ENCODE measurements at regions not wholly inside any gene's neighbourhood (a gene's known extent, or its start where the extent isn't known, plus 50 kb on each side); places are given as distances from the start of the nearest gene placed in this dataset.

DNA sequence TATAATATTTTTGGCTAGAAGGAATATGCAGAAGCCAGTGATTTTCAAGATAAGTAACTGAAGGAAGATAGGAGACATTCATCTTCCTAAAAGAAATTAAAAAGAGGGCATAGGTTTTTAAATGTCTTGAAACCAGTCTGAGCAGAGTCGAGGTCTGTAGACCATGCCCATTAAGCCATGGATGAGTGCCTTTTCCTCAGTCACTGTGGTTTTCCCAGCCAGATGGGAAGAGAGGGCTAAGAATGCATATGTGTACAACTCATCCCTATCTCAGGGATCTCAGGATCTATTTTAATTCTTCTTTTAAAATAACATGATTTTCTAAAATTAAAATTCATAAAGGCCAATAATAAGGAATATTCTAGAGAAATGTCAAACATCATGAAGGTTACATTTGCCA lies 112.8 kb downstream of the PPP1R3A start:
- TF ChIP-seq, protein P1, sequence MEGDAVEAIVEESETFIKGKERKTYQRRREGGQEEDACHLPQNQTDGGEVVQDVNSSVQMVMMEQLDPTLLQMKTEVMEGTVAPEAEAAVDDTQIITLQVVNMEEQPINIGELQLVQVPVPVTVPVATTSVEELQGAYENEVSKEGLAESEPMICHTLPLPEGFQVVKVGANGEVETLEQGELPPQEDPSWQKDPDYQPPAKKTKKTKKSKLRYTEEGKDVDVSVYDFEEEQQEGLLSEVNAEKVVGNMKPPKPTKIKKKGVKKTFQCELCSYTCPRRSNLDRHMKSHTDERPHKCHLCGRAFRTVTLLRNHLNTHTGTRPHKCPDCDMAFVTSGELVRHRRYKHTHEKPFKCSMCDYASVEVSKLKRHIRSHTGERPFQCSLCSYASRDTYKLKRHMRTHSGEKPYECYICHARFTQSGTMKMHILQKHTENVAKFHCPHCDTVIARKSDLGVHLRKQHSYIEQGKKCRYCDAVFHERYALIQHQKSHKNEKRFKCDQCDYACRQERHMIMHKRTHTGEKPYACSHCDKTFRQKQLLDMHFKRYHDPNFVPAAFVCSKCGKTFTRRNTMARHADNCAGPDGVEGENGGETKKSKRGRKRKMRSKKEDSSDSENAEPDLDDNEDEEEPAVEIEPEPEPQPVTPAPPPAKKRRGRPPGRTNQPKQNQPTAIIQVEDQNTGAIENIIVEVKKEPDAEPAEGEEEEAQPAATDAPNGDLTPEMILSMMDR (IDR thresholded peaks at IDR 0.05; ENCODE audit: poor library complexity) = no peak
- no peak for TF ChIP-seq EZH2 (IDR thresholded peaks at IDR 0.05; ENCODE audit: borderline replicate concordance)
